ENCODE measurements at regions not wholly inside any gene's neighbourhood (a gene's known extent, or its start where the extent isn't known, plus 50 kb on each side); places are given as distances from the start of the nearest gene placed in this dataset.
A peak's percentile ranks its signal among the peaks of the same experiment; 100 is the strongest.

GRCh38 chrX:33336783-33337182, 125.4 kb upstream of the DMD start:
- Mint-ChIP-seq H3K36me3 (ENCODE audit: insufficient read depth) (no peaks in the 10 kb centered on the region), H3K27ac (no peak overlapping the region), H3K4me1 (ENCODE audit: low read depth) (peaks cover 14% of the 10 kb centered on the region), H3K9me3 (ENCODE audit: low read depth) (no peaks in the 10 kb centered on the region), H3K27me3 (peaks cover 3% of the 10 kb centered on the region), H3K4me3 (ENCODE audit: low read depth) (no peak overlapping the region)
- peak; percentile 62 for TF ChIP-seq CTCF (IDR thresholded peaks at IDR 0.05; ENCODE audit: unreplicated experiment)
- no peak for DNase-seq (ENCODE audit: low spot score, unreplicated experiment)

GRCh38 chrX:33333271-33333670, 121.9 kb upstream of the DMD start:
- no peaks in the 10 kb centered on the region for H3K27me3 Mint-ChIP-seq
- no peak overlapping the region for H3K4me3 Mint-ChIP-seq (ENCODE audit: low read depth)
- no peak for TF ChIP-seq CTCF (IDR thresholded peaks at IDR 0.05; ENCODE audit: unreplicated experiment)
- H3K36me3 Mint-ChIP-seq (ENCODE audit: insufficient read depth): no peaks in the 10 kb centered on the region
- no peak for DNase-seq (ENCODE audit: low spot score, unreplicated experiment)
- H3K4me1 Mint-ChIP-seq (ENCODE audit: low read depth): peaks cover 5% of the 10 kb centered on the region
- no peak overlapping the region for H3K27ac Mint-ChIP-seq
- no peaks in the 10 kb centered on the region for H3K9me3 Mint-ChIP-seq (ENCODE audit: low read depth)

GRCh38 chrX:33330798-33331197, 119.4 kb upstream of the DMD start:
- H3K4me3 Mint-ChIP-seq (ENCODE audit: low read depth): no peak overlapping the region
- TF ChIP-seq CTCF (IDR thresholded peaks at IDR 0.05; ENCODE audit: unreplicated experiment): no peak
- no peaks in the 10 kb centered on the region for H3K36me3 Mint-ChIP-seq (ENCODE audit: insufficient read depth)
- H3K4me1 Mint-ChIP-seq (ENCODE audit: low read depth): peaks cover 2% of the 10 kb centered on the region
- no peak overlapping the region for H3K27ac Mint-ChIP-seq
- no peak for DNase-seq (ENCODE audit: low spot score, unreplicated experiment)
- no peaks in the 10 kb centered on the region for H3K9me3 Mint-ChIP-seq (ENCODE audit: low read depth)
- H3K27me3 Mint-ChIP-seq: no peaks in the 10 kb centered on the region

GRCh38 chrX:33324099-33324498, 112.8 kb upstream of the DMD start:
- Mint-ChIP-seq H3K4me3 (ENCODE audit: low read depth) (no peak overlapping the region), H3K36me3 (ENCODE audit: insufficient read depth) (no peaks in the 10 kb centered on the region), H3K9me3 (ENCODE audit: low read depth) (no peaks in the 10 kb centered on the region), H3K27ac (no peak overlapping the region), H3K4me1 (ENCODE audit: low read depth) (no peaks in the 10 kb centered on the region), H3K27me3 (no peaks in the 10 kb centered on the region)
- DNase-seq (ENCODE audit: low spot score, unreplicated experiment): no peak
- TF ChIP-seq CTCF (IDR thresholded peaks at IDR 0.05; ENCODE audit: unreplicated experiment): peak; percentile 40

- no peak for TF ChIP-seq CTCF (IDR thresholded peaks at IDR 0.05; ENCODE audit: unreplicated experiment)
- Mint-ChIP-seq H3K4me1 (ENCODE audit: low read depth) (no peaks in the 10 kb centered on the region), H3K36me3 (ENCODE audit: insufficient read depth) (peaks cover 1% of the 10 kb centered on the region), H3K27me3 (no peaks in the 10 kb centered on the region), H3K27ac (no peak overlapping the region), H3K4me3 (ENCODE audit: low read depth) (no peak overlapping the region), H3K9me3 (ENCODE audit: low read depth) (no peaks in the 10 kb centered on the region)
- no peak for DNase-seq (ENCODE audit: low spot score, unreplicated experiment)
Observed at GRCh38 chrX:33307911-33308354, 96.6 kb upstream of the DMD start.

Measured in progenitor cell of endocrine pancreas (in vitro differentiated cells).